ENCODE measurements at regions not wholly inside any gene's neighbourhood (a gene's known extent, or its start where the extent isn't known, plus 50 kb on each side); places are given as distances from the start of the nearest gene placed in this dataset.

DNA sequence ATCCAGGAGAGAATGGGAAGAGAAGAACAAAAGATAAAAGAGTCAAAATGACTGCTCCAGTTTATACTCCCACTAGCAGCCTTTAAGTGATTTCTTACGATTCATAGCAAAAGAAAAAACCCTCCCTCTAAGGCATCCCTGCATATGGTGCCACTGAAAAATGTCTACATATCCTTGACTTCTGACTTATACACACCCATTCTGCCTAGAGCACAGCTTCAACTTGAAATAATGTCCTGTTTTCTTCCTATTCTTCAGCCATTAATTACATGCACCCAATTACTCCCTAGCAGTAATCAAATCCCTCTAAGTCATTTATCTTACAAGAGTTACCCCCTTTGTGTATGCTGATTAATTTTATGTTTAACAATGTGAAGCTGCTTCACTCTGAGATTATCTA, 393.5 kb downstream of the HTR7 start:
- no peaks in the 10 kb centered on the region for H3K27me3 Mint-ChIP-seq
- H3K36me3 Mint-ChIP-seq (ENCODE audit: low read depth), result no peaks in the 10 kb centered on the region
- no peak overlapping the region for H3K4me3 Mint-ChIP-seq
- H3K27ac Mint-ChIP-seq, result no peak overlapping the region
- H3K4me1 Mint-ChIP-seq, result no peaks in the 10 kb centered on the region
- intact Hi-C loops (cut with micrococcal nuclease), result no loop called here
- DNase-seq, result no peak
- no peaks in the 10 kb centered on the region for H3K9me3 Mint-ChIP-seq

DNA sequence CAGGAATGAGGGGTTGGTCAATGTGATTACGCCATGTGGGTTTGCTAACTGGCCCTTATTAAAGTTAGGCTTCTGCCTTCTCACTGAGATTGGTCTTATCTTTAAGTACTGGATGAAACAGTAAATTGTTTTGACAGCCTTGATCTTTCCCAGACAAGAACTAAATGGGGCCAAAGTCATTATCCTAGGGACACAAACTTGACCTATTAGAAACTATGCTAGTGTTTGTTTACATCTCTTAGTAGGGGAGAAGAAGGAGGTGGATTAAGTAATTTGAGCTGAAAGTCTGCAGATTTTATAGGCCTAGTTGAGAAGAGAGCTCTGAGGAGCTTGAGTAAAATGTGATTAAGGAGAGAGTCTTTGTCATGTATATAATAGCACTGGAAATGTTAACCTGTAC, 386.9 kb downstream of the HTR7 start:
- intact Hi-C loops (cut with micrococcal nuclease), result no loop called here
- Mint-ChIP-seq H3K4me1 (no peaks in the 10 kb centered on the region), H3K9me3 (no peaks in the 10 kb centered on the region), H3K27me3 (no peaks in the 10 kb centered on the region), H3K27ac (no peak overlapping the region), H3K4me3 (no peak overlapping the region), H3K36me3 (ENCODE audit: low read depth) (no peaks in the 10 kb centered on the region)
- no peak for DNase-seq

DNA sequence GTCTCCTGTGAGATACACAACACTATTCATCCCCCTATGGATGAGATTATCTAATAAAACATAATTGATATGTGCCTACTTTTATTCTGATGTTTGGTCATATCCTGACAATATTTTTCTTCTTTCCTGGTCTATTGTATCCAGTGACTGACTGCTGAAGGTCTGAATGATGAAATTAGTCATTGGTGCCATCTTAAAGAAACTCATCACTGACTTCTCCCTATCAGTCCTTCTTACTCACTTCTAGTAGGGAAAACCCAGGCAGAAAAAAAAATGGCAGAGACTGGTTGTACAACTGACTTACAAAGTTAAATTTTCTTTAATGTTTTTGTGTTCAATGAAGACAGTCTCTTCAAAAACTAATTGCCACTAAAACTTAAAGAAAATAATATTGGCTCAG, 377.4 kb downstream of the HTR7 start:
- DNase-seq, result no peak
- Mint-ChIP-seq H3K9me3 (no peaks in the 10 kb centered on the region), H3K27me3 (no peaks in the 10 kb centered on the region), H3K4me3 (no peak overlapping the region), H3K4me1 (no peaks in the 10 kb centered on the region), H3K27ac (no peak overlapping the region), H3K36me3 (ENCODE audit: low read depth) (no peaks in the 10 kb centered on the region)
- intact Hi-C loops (cut with micrococcal nuclease), result no loop called here

DNA sequence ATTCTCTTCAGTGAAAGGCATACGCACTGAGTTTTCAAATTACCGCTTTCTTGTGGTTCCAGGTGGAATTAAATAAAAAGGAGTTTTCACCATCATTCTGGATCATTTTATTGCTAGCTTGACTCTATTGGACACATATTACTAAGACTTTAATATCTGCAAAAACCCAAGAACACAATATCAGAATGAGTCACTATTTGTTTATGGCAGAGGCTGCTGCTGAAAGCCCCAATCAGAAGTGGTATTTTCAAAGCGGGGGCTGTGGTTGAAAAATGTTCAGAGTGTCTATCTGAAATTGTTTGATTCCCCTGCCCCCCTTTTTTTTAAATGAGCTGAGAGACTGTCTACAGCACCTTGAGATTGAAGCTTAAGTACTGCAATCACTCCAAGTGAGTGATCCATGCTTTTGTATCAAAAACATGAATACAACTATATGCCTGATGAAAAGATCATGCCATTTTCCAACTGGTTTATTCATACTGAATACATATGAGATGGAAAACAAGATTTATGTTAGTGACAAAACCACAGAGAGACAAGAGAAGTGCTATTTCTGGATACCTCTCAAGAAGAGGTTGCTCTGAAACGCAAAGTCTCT, 376.4 kb downstream of the HTR7 start:
- Mint-ChIP-seq H3K4me3 (no peak overlapping the region), H3K27ac (no peak overlapping the region), H3K4me1 (no peaks in the 10 kb centered on the region), H3K9me3 (no peaks in the 10 kb centered on the region), H3K36me3 (ENCODE audit: low read depth) (no peaks in the 10 kb centered on the region), H3K27me3 (no peaks in the 10 kb centered on the region)
- intact Hi-C loops (cut with micrococcal nuclease), result no loop called here
- no peak for DNase-seq

DNA sequence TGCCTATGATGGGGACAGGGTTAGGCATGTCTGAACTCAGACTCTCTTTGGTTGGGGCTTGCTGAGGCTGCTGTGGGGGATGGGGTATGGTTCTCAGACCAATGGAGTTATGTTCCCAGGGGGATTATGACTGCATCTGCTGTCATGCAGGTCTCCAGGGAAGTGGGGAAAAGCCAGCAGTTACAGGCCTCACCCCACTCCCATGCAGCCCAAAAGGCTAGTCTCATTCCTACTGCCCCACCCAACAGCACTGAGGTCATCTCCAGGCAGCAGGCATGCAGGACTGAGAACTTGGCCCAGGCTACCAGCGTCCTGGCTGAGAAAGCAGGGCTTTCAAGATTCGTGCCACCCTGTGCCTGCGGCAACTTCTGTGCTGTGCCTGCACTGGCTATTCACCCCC, 373.3 kb downstream of the HTR7 start:
- Mint-ChIP-seq H3K4me3 (no peak overlapping the region), H3K27me3 (no peaks in the 10 kb centered on the region)
- no peak for DNase-seq

DNA sequence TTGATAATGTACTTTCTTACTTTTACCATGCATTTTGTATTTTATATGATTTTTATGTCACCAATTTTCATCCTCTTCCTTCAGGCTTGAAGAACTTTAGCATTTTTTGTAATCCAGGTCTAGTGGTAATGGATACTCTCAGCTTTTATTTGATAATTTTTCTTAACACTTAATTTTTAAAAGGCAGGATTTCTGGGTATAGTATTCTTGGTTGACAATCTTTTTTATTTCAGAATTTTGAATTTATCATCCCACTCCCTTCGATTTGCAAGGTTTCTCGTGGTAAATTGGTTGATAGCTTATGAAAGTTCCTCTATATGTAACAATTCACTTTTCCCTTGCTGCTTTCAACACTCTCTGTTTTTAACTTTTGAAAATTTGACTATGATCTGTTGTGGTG, 363.7 kb downstream of the HTR7 start:
- DNase-seq, result no peak
- no peak overlapping the region for H3K4me3 Mint-ChIP-seq
- no peak overlapping the region for H3K27ac Mint-ChIP-seq
- intact Hi-C loops (cut with micrococcal nuclease), result no loop called here
- no peaks in the 10 kb centered on the region for H3K36me3 Mint-ChIP-seq (ENCODE audit: low read depth)
- H3K4me1 Mint-ChIP-seq, result no peaks in the 10 kb centered on the region
- H3K27me3 Mint-ChIP-seq, result no peaks in the 10 kb centered on the region
- peaks cover 13% of the 10 kb centered on the region for H3K9me3 Mint-ChIP-seq

More for the DNA sequence above, 373.3 kb downstream of the HTR7 start:
- H3K4me1 Mint-ChIP-seq, result no peaks in the 10 kb centered on the region
- H3K9me3 Mint-ChIP-seq, result no peaks in the 10 kb centered on the region
- H3K27ac Mint-ChIP-seq, result no peak overlapping the region
- H3K36me3 Mint-ChIP-seq (ENCODE audit: low read depth), result no peaks in the 10 kb centered on the region
- intact Hi-C loops (cut with micrococcal nuclease), result no loop called here

DNA sequence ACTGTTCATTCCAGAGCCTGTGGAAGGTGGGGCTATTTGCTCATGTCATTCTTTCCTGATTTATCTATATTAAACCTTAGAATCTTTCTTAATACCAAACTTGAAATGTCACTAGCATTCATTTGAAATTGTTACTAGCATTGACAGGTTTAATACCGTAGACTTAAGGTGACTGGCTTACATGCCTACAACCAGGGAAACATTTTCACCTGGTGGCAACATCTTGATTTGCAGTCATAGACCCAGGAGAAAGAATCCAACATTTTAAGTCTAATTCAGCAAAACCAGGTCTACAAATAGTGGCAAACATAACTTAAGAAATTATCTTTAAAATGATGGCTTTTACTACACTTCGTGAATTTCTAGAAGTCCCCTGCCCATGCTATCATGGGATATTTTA, 353.7 kb downstream of the HTR7 start:
- H3K9me3 Mint-ChIP-seq, result no peaks in the 10 kb centered on the region
- H3K27ac Mint-ChIP-seq, result no peak overlapping the region
- H3K4me3 Mint-ChIP-seq, result no peak overlapping the region
- no peaks in the 10 kb centered on the region for H3K36me3 Mint-ChIP-seq (ENCODE audit: low read depth)
- intact Hi-C loops (cut with micrococcal nuclease), result no loop called here
- no peaks in the 10 kb centered on the region for H3K27me3 Mint-ChIP-seq
- no peak for DNase-seq
- no peaks in the 10 kb centered on the region for H3K4me1 Mint-ChIP-seq

DNA sequence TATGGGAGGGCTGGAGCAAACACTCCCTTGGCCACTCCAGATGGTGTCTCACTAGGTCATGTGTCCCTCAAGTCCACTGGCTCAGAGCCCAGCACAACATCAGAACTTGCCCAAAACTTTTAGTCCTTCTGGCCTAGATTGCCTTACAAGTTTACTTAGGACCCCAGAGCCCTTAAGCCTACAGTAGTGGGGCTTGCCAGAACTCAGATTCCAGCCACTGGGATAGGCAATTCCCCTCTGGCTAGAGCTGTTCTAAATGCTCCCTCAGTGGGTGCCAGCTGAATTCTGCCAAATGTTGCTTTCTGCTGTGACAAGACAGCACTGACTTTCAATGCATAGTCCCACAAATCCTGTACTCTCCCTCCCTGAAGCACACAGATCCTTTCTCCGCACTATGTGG, 331.1 kb downstream of the HTR7 start:
- Mint-ChIP-seq H3K27me3 (no peaks in the 10 kb centered on the region), H3K4me1 (no peaks in the 10 kb centered on the region), H3K9me3 (no peaks in the 10 kb centered on the region), H3K4me3 (no peak overlapping the region), H3K27ac (no peak overlapping the region), H3K36me3 (ENCODE audit: low read depth) (no peaks in the 10 kb centered on the region)
- intact Hi-C loops (cut with micrococcal nuclease), result no loop called here
- DNase-seq, result no peak

DNA sequence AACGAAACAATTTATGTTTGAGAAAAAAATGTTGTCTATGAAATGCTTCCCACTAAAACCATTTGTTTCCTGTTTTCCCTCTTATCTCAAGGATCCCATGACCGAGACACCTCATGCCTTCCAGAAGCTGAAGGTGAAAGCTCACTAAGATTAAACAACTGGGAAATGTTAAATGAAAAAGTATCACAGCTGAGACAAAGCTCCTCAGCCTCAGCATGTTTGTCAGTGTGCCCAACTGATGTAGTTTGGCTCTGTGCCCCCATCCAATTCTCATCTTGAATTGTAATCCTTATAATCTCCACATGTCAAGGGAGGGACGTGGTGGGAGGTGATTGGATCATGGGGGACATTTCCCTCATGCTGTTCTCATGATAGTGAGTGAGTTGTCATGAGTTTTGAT, 327.3 kb downstream of the HTR7 start:
- no peak for DNase-seq
- Mint-ChIP-seq H3K9me3 (no peaks in the 10 kb centered on the region), H3K36me3 (ENCODE audit: low read depth) (no peaks in the 10 kb centered on the region), H3K4me1 (no peaks in the 10 kb centered on the region), H3K27ac (no peak overlapping the region), H3K27me3 (no peaks in the 10 kb centered on the region), H3K4me3 (no peak overlapping the region)
- intact Hi-C loops (cut with micrococcal nuclease), result no loop called here

DNA sequence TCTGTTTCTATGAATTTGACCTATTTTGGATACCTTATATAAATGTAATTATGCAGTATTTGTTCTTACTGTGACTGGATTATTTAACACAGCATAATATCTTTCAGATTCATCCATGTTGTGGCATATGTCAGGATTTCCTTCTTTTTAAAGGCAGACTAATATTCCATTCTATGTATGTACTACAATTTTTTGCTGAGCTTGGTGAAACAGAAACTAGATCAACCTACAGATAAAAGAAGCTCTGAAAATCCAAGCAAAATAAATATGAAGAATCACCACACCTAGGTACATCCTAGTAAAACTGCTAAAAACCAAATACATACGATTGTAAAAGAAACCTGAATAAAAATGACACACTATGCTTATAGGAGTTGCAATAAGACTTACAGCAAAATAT, 300.5 kb downstream of the HTR7 start:
- no peak overlapping the region for H3K27ac Mint-ChIP-seq
- no peaks in the 10 kb centered on the region for H3K36me3 Mint-ChIP-seq (ENCODE audit: low read depth)
- H3K9me3 Mint-ChIP-seq, result no peaks in the 10 kb centered on the region
- intact Hi-C loops (cut with micrococcal nuclease), result no loop called here
- no peak overlapping the region for H3K4me3 Mint-ChIP-seq
- DNase-seq, result no peak
- H3K4me1 Mint-ChIP-seq, result no peaks in the 10 kb centered on the region
- H3K27me3 Mint-ChIP-seq, result no peaks in the 10 kb centered on the region

DNA sequence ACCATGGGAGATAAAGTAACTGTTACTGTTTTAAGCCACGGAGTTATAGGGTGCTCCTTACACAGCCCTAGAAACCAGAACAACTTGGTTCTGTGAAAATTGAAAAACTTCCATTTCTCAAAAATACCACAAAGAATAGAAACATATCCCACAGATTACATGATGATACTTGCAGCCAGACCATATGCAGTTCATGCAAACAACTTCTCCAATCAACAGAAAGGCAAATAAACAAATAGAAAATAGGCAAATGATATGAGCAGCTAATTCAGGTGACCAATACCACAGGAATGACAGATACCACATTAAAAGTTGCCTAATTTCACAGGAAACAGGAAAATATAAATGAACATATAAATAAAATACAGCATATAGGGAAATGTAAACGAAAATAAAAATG, 297.5 kb downstream of the HTR7 start:
- Mint-ChIP-seq H3K36me3 (ENCODE audit: low read depth) (no peaks in the 10 kb centered on the region), H3K4me1 (no peaks in the 10 kb centered on the region), H3K9me3 (no peaks in the 10 kb centered on the region), H3K4me3 (no peak overlapping the region), H3K27me3 (no peaks in the 10 kb centered on the region), H3K27ac (no peak overlapping the region)
- no peak for DNase-seq
- intact Hi-C loops (cut with micrococcal nuclease), result no loop called here

DNA sequence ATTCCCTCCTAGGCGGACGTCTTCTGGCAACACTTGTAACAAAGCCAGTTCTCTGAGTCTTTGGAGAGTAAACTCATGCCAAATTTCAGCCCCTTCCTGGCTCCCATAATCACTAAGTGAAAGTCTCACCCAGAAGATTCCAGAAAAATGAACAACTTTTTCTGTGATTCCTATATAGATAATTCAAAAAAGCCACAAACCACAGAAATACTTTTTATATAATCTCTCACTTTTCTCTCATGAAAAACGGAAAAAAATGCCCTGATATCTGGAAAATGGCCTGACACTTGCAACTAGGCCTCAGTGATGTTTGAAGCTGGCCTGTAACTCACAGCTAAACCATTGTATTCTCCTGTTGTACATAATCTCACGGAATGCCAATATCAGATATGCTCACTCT, 296.2 kb downstream of the HTR7 start:
- Mint-ChIP-seq H3K4me3 (no peak overlapping the region), H3K27me3 (no peaks in the 10 kb centered on the region), H3K9me3 (no peaks in the 10 kb centered on the region), H3K36me3 (ENCODE audit: low read depth) (no peaks in the 10 kb centered on the region), H3K4me1 (no peaks in the 10 kb centered on the region), H3K27ac (no peak overlapping the region)
- no peak for DNase-seq
- intact Hi-C loops (cut with micrococcal nuclease), result no loop called here

DNA sequence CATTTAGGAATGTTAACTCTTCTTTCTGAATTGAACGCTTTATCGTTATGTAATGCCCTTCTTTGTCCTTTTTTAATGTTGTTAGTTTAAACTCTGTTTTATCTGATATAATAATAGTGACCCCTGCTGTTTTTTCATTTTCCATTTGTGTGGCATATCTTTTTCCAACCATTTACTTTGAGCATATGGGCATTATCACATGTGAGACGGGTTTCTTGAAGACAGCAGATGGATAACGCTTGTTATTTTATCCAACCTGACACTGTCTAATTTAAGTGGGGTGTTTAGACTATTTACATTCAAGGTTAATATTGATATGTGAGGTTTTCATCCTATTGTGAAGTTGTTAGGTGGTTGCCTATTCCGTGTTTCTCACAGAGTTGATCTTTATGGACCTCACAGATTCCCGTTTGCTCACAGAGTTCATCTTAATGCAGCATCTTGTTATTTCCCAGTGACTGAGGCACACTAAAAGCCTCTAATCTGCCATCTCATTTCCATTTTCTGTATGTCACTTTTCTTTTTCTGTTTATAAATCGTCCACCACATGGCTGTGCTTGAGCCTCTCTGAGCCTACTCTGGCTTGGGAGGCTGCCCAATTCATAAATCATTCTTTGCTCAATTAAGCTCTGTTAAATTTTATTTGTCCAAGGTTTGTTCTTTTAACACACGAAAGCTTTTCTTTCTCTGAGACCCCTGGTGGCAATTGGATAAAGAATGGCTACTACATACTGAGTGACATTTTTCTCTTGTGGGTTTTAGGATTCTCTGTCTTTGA, 286.2 kb downstream of the HTR7 start:
- H3K27me3 Mint-ChIP-seq, result no peaks in the 10 kb centered on the region
- intact Hi-C loops (cut with micrococcal nuclease), result no loop called here
- no peak for DNase-seq
- no peak overlapping the region for H3K4me3 Mint-ChIP-seq
- no peaks in the 10 kb centered on the region for H3K4me1 Mint-ChIP-seq
- no peaks in the 10 kb centered on the region for H3K9me3 Mint-ChIP-seq
- no peak overlapping the region for H3K27ac Mint-ChIP-seq
- H3K36me3 Mint-ChIP-seq (ENCODE audit: low read depth), result no peaks in the 10 kb centered on the region

DNA sequence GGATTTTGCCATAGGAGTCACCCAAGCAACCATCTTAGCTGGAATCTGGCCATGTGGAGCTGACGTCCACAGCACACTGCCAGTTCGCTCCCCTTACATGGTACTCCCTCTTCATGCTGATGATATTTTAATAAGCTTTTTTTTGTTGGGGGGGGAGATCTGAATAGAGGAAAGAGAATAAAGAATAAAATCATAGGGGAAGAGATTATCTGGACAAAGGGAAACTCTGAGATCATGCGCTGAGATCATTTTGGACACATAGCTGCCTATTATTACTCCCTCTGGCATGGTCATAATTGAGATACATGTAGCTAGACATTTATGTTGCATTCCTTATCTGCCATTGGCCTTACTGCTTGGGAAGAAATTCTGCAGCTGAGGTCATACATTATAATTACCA, 282.7 kb downstream of the HTR7 start:
- H3K36me3 Mint-ChIP-seq (ENCODE audit: low read depth), result no peaks in the 10 kb centered on the region
- no peaks in the 10 kb centered on the region for H3K27me3 Mint-ChIP-seq
- no peaks in the 10 kb centered on the region for H3K9me3 Mint-ChIP-seq
- H3K4me1 Mint-ChIP-seq, result no peaks in the 10 kb centered on the region
- DNase-seq, result no peak
- intact Hi-C loops (cut with micrococcal nuclease), result no loop called here
- H3K27ac Mint-ChIP-seq, result no peak overlapping the region
- H3K4me3 Mint-ChIP-seq, result no peak overlapping the region

DNA sequence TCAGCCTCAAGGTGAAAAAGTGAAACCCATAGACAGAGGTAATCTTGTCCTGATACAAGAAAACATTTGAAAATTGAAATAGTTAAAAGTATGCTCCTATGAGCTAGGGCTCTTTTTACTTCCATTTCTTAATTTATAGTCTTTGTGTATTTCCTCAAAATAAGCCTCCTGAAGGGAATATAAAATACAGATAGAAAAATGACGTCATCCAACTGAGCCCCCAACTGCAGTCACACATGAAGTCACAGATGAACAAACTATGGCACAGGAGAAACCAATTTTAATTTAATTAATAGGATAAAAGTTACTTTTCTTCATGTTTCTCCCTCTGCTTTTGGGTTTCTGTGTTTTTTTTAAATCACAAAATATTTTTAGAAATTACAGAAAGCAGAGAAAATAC, 280.3 kb downstream of the HTR7 start:
- no peaks in the 10 kb centered on the region for H3K27me3 Mint-ChIP-seq

More for the DNA sequence above, 280.3 kb downstream of the HTR7 start:
- Mint-ChIP-seq H3K36me3 (ENCODE audit: low read depth) (no peaks in the 10 kb centered on the region), H3K27ac (no peak overlapping the region), H3K9me3 (no peaks in the 10 kb centered on the region), H3K4me1 (no peaks in the 10 kb centered on the region), H3K4me3 (no peak overlapping the region)
- no peak for DNase-seq
- intact Hi-C loops (cut with micrococcal nuclease), result no loop called here
